CD14-positive monocyte (primary cell): ENCODE measurements at regions not wholly inside any gene's neighbourhood (a gene's known extent, or its start where the extent isn't known, plus 50 kb on each side); places are given as distances from the start of the nearest gene placed in this dataset.
A peak's percentile ranks its signal among the peaks of the same experiment; 100 is the strongest.

Experiments
- DNase-seq, 3 donors: peaks; one replicate each; pipeline ENCODE4 v3.0.0-alpha.2; 2011 to 2022
- H2AFZ ChIP-seq: 2 replicates; pipeline ENCODE4 v1.6.0; 2012; ENCODE audit warnings: mild to moderate bottlenecking, low read depth, low read length, inconsistent platforms; ENCODE audit not compliant: insufficient read depth, poor library complexity, severe bottlenecking
- H3K27ac ChIP-seq, 2 donors: 1 replicate in 1 of 2; 2 replicates in 1 of 2; pipeline ENCODE4 v1.5.1; 2012 to 2013; ENCODE audit warnings: low read length in 2 of 2, control low read depth in 1 of 2, inconsistent platforms in 1 of 2, low read depth in 1 of 2, mild to moderate bottlenecking in 1 of 2
- H3K27me3 ChIP-seq, 2 donors: one replicate each; pipeline versions ENCODE4 v1.6.0 to v1.6.1; 2011 to 2013; ENCODE audit warnings: low read length in 2 of 2; ENCODE audit not compliant: control insufficient read depth in 2 of 2, insufficient read depth in 2 of 2
- H3K36me3 ChIP-seq, 2 donors: replicated peaks in 1 of 2; 1 replicate in 1 of 2; 2 replicates in 1 of 2; pipeline versions ENCODE4 v1.5.1 to v1.6.1; 2012 to 2013; ENCODE audit warnings: low read length in 2 of 2, control low read depth in 1 of 2, inconsistent platforms in 1 of 2, mild to moderate bottlenecking in 1 of 2; ENCODE audit not compliant: insufficient read depth in 2 of 2, control insufficient read depth in 1 of 2
- H3K4me1 ChIP-seq, 2 donors: 1 replicate in 1 of 2; 2 replicates in 1 of 2; pipeline versions ENCODE4 v1.5.1 to v1.6.1; 2012 to 2013; ENCODE audit warnings: low read length in 2 of 2, control low read depth in 1 of 2, inconsistent platforms in 1 of 2, mild to moderate bottlenecking in 1 of 2, moderate library complexity in 1 of 2; ENCODE audit not compliant: insufficient read depth in 2 of 2, control insufficient read depth in 1 of 2
- H3K4me2 ChIP-seq: replicated peaks from 2 replicates; pipeline ENCODE3; 2012; ENCODE audit warnings: low read length, moderate library complexity, mild to moderate bottlenecking; ENCODE audit not compliant: poor library complexity, severe bottlenecking; ENCODE audit errors: extremely low read depth
- H3K4me3 ChIP-seq, 3 experiments: fragments of 200-600 bp in 1 of 3; sonication (generic) in 1 of 3; replicated peaks in 1 of 3; 1 replicate in 2 of 3; 2 replicates in 1 of 3; pipeline ENCODE4 v1.5.1; 2011 to 2013; ENCODE audit warnings: low read length in 3 of 3, mild to moderate bottlenecking in 3 of 3, control low read depth in 2 of 3, low read depth in 2 of 3, inconsistent platforms in 1 of 3, moderate library complexity in 1 of 3
- H3K79me2 ChIP-seq: 2 replicates; pipeline ENCODE4 v1.6.0; 2012; ENCODE audit warnings: mild to moderate bottlenecking, control low read depth, inconsistent platforms, low read length, moderate library complexity; ENCODE audit not compliant: insufficient read depth
- H3K9ac ChIP-seq: 2 replicates; pipeline ENCODE4 v1.6.0; 2017; ENCODE audit warnings: low read length, mild to moderate bottlenecking; ENCODE audit not compliant: insufficient read depth, poor library complexity, severe bottlenecking
- H3K9me3 ChIP-seq, 2 donors: replicated peaks in 1 of 2; 1 replicate in 1 of 2; 2 replicates in 1 of 2; pipeline versions ENCODE4 v1.5.1 to v1.6.1; 2012 to 2013; ENCODE audit warnings: low read length in 2 of 2, control low read depth in 1 of 2; ENCODE audit not compliant: control insufficient read depth in 1 of 2, insufficient read depth in 1 of 2
- H4K20me1 ChIP-seq: 2 replicates; pipeline ENCODE4 v1.6.0; 2012; ENCODE audit warnings: mild to moderate bottlenecking, low read length, control low read depth, moderate library complexity; ENCODE audit not compliant: insufficient read depth
- H3K27ac Mint-ChIP-seq, 7 donors: one replicate each; pipeline ENCODE4 v1.8.0; 2020; ENCODE audit warnings: mild to moderate bottlenecking in 7 of 7, mixed read lengths in 7 of 7, moderate library complexity in 6 of 7, inconsistent platforms in 2 of 7
- H3K27me3 Mint-ChIP-seq, 3 donors: one replicate each; pipeline ENCODE4 v1.8.0; 2021 to 2022; ENCODE audit warnings: low read depth in 3 of 3, mild to moderate bottlenecking in 3 of 3, mixed read lengths in 3 of 3, moderate library complexity in 3 of 3, inconsistent platforms in 1 of 3
- H3K36me3 Mint-ChIP-seq, 2 donors: one replicate each; pipeline ENCODE4 v1.8.0; 2020; ENCODE audit warnings: mixed read lengths in 2 of 2, inconsistent platforms in 1 of 2, mild to moderate bottlenecking in 1 of 2
- H3K4me1 Mint-ChIP-seq: one replicate; pipeline ENCODE4 v1.8.0; 2020; ENCODE audit warnings: mild to moderate bottlenecking, mixed read lengths
- H3K4me3 Mint-ChIP-seq, 2 donors: one replicate each; pipeline ENCODE4 v1.8.0; 2020; ENCODE audit warnings: mild to moderate bottlenecking in 2 of 2, mixed read lengths in 2 of 2, moderate library complexity in 1 of 2
- H3K9me3 Mint-ChIP-seq, 7 donors: one replicate each; pipeline ENCODE4 v1.8.0; 2020 to 2022; ENCODE audit warnings: mixed read lengths in 7 of 7, mild to moderate bottlenecking in 6 of 7, moderate library complexity in 6 of 7, inconsistent platforms in 2 of 7
- WGBS: methylation state at CpG from one replicate; pipeline ENCODE4 v1.1.5; 2013; ENCODE audit warnings: missing lambda C conversion rate; ENCODE audit not compliant: insufficient coverage; 5-methylcytosine and 5-hydroxymethylcytosine counted together
- intact Hi-C, 2 donors: fragments of 100-400 bp; cut with micrococcal nuclease; formaldehyde crosslinking; loops; one replicate each; pipeline versions ENCODE4 v1.15.0 to v1.15.1; 2023
- TF ChIP-seq, protein P1 (sequence below): fragments of 200-600 bp; IDR thresholded peaks from one replicate; pipeline ENCODE4 v1.8.0; 2022; ENCODE audit warnings: antibody characterized with exemption, mild to moderate bottlenecking

DNA sequence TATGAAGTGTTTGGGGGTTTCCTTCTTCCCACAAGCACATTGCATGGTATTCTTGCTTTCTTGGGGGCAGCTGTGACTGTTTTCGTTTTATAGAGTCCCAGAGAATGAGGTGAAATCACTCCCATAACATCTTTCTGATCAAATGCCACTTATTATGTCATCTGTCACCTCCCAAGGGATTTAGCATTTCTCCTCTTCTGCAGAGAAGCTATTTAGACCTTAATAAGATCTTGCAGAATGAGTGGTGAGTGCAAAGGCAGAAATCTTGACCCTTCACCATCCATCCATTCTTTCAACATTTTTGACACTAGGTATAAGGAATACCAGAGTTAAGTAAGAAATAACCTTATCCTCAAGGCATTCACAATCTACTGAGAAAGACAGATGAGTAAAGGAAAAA, 318.6 kb upstream of the POU3F1 start:
- Histone ChIP-seq H3K79me2 (no peaks in the 10 kb centered on the region), H3K9me3 (no peaks in the 10 kb centered on the region), H3K4me2 (no peak overlapping the region), H3K4me3 (no peak overlapping the region), H3K4me1 (no peaks in the 10 kb centered on the region), H3K27me3 (peaks cover 5 to 6% of the 10 kb centered on the region in 2 donors), H3K36me3 (no peaks in the 10 kb centered on the region), H2AFZ (no peak overlapping the region), H3K9ac (no peak overlapping the region), H4K20me1 (no peaks in the 10 kb centered on the region), H3K27ac (no peak overlapping the region)
- Mint-ChIP-seq H3K27me3 (peaks cover 5 to 28% (median 10%) of the 10 kb centered on the region in 3 donors), H3K27ac (no peak overlapping the region), H3K4me1 (no peaks in the 10 kb centered on the region), H3K4me3 (no peak overlapping the region), H3K36me3 (no peaks in the 10 kb centered on the region), H3K9me3 (peaks cover 0 to 4% (median 3%) of the 10 kb centered on the region in 7 donors)
- TF ChIP-seq, protein P1, sequence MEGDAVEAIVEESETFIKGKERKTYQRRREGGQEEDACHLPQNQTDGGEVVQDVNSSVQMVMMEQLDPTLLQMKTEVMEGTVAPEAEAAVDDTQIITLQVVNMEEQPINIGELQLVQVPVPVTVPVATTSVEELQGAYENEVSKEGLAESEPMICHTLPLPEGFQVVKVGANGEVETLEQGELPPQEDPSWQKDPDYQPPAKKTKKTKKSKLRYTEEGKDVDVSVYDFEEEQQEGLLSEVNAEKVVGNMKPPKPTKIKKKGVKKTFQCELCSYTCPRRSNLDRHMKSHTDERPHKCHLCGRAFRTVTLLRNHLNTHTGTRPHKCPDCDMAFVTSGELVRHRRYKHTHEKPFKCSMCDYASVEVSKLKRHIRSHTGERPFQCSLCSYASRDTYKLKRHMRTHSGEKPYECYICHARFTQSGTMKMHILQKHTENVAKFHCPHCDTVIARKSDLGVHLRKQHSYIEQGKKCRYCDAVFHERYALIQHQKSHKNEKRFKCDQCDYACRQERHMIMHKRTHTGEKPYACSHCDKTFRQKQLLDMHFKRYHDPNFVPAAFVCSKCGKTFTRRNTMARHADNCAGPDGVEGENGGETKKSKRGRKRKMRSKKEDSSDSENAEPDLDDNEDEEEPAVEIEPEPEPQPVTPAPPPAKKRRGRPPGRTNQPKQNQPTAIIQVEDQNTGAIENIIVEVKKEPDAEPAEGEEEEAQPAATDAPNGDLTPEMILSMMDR, result no peak
- DNase-seq, result no peak
- intact Hi-C loops, result no loop called here
- WGBS, result no CpG with 5 or more reads among the region's 1 CpG

DNA sequence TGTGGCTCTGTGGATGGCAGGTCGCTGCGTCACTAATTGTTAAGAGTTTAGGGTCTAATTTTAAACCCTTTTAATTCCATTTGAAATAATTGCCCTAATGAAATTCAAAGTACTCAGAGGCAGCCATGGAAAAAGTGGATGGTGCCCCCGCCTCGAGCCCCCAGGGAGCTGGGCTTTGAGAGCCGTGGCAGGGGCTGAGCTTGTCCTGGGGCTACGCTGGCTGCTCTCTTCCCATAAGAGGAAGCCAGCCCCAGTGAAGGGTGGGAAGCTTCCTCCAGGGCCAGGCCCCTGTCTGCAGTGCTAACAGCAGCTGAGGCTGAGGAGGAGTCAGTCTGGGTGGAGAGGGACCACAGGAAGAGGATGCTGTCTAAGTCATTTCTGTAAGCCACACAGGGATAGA, 315.0 kb upstream of the POU3F1 start:
- intact Hi-C loops, result no loop called here
- H3K4me1 Mint-ChIP-seq, result no peaks in the 10 kb centered on the region
- no peak overlapping the region for H3K4me2 ChIP-seq
- no peaks in the 10 kb centered on the region for H3K9me3 ChIP-seq
- TF ChIP-seq, protein P1, result no peak
- 67% methylated on average over 4 of the region's 6 CpGs for WGBS
- peaks cover 0 to 20% (median 7%) of the 10 kb centered on the region in 3 donors for H3K27me3 Mint-ChIP-seq
- no peak overlapping the region for H3K27ac ChIP-seq
- no peaks in the 10 kb centered on the region for H3K36me3 Mint-ChIP-seq
- H3K9me3 Mint-ChIP-seq, result peaks cover 0 to 3% (median 0%) of the 10 kb centered on the region in 7 donors
- peak overlapping the region in 1 of 7 donors; percentile 21 for H3K27ac Mint-ChIP-seq
- no peaks in the 10 kb centered on the region for H3K36me3 ChIP-seq
- no peak overlapping the region for H3K4me3 ChIP-seq
- no peak for DNase-seq
- no peak overlapping the region for H3K4me3 Mint-ChIP-seq
- no peak overlapping the region for H2AFZ ChIP-seq
- H3K4me1 ChIP-seq, result no peaks in the 10 kb centered on the region
- no peak overlapping the region for H3K9ac ChIP-seq
- no peaks in the 10 kb centered on the region for H3K79me2 ChIP-seq
- no peaks in the 10 kb centered on the region for H3K27me3 ChIP-seq
- H4K20me1 ChIP-seq, result no peaks in the 10 kb centered on the region
